T1000 (cell line): ENCODE measurements at regions not wholly inside any gene's neighbourhood (a gene's known extent, or its start where the extent isn't known, plus 50 kb on each side); places are given as distances from the start of the nearest gene placed in this dataset.
A peak's percentile ranks its signal among the peaks of the same experiment; 100 is the strongest.

ENCODE experiments used
- DNase-seq: peaks from one replicate; lab custom pipeline; 2025; ENCODE audit warnings: mixed read lengths; lab: John Stamatoyannopoulos, UW

GRCh38 chr1:225707824-225708223 is 54.9 kb upstream of the ENAH start:
- no peak for DNase-seq

- DNase-seq, result no peak
Measured at GRCh38 chr1:225709101-225709500, 56.2 kb upstream of the ENAH start.

- peak; percentile 29 for DNase-seq
Measured at GRCh38 chr1:225710804-225711203, 57.9 kb upstream of the ENAH start.

GRCh38 chr1:225711236-225711937 is 58.5 kb upstream of the ENAH start:
- no peak for DNase-seq

- no peak for DNase-seq
Measured at GRCh38 chr1:225712391-225712790, 59.5 kb upstream of the ENAH start.

- no peak for DNase-seq
Measured at GRCh38 chr1:225713281-225713680, 60.4 kb upstream of the ENAH start.

GRCh38 chr1:225720937-225721336 is 56.7 kb upstream of the SRP9 start:
- no peak for DNase-seq

- DNase-seq, result no peak
Measured at GRCh38 chr1:225724251-225724650, 53.4 kb upstream of the SRP9 start.
